H4 (cell line): ENCODE measurements at regions not wholly inside any gene's neighbourhood (a gene's known extent, or its start where the extent isn't known, plus 50 kb on each side); places are given as distances from the start of the nearest gene placed in this dataset.

Experiments used
- DNase-seq: peaks from one replicate; pipeline ENCODE4 v3.0.0-alpha.2; 2015; ENCODE audit warnings: low spot score

- DNase-seq: no peak
Observed at GRCh38 chr6:25038300-25038699, 102.5 kb upstream of the RIPOR2 start.

GRCh38 chr6:25038999-25039398 is 103.2 kb upstream of the RIPOR2 start:
- DNase-seq: no peak

GRCh38 chr6:25041485-25042035 is 105.8 kb upstream of the RIPOR2 start:
- DNase-seq: no peak

DNA sequence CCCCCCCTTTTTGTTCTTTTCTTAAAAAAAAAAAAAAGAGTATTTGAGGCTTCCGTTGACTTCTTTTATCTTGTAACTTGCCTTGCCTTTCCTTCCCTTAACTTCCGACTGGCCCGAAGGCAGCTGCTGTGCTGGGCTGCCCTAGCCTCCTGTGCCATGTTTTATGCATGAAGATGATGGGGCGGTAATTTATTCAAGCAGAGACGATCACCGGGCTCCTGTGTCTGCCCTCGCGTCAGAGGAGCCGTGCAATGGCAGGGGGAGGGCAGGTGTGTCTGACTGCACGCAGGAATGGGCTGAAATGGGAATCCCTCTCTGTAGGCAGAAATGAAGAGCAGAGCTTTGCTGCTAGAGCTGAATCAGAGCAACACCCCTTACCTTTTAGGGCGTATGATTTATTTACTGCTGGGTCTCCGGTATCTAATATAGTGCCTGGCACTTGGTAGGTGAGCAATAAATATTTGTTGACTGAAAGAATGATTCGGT is 106.3 kb upstream of the RIPOR2 start:
- DNase-seq: no peak

GRCh38 chr6:25042536-25042935 is 106.8 kb upstream of the RIPOR2 start:
- DNase-seq: no peak

DNA sequence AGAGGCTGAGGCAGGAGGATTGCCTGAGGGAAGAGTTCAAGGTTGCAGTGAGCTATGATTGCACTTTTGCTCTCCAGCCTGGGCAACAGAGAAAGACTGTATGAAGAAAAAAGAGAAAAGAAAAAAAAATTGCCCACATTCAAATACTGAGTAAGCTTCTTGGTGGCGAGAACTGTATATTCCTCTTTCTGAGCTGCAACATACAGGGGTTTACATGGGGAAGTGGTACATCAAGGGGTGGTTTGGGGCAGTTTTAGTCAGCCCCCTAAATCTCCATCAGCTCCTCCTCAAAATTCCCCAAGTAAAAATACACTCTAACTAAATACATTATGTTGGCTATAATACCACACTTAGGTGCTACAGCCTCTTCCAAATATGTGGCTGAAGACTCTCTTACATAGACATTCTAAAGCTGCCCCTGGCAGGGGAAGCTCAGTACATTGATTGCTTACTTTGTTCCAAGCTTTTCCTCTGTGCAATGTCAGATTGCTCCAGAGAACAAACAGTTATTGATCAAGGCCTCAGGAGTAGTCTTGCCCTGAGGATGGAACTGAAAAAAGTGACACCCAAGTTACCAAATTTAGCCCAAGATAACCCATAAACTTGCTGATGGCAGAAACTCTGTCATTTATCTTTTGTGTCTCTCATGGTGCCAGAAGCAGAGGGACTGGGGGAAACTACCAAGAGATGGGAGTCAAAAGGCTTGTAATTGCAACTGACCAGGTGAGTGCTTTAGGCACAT is 107.4 kb upstream of the RIPOR2 start:
- DNase-seq: no peak

DNA sequence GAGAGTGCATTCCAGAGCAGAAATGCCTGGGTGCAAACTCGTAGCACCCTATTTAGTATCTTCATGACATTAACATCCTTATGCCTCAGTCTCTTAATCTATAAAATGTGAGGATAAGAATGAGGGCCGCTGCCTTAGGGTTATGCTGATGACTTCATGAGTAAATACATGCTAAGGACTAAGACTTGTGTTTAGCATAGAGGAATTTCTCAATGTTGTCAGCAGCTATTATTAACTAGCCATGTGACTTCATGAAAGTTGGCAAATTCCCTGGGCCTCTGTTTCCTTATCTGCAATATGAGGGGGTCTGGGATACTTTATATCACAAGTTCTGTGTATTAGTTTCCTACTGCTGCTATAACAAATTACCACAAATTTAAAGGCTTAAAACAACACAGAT is 108.1 kb upstream of the RIPOR2 start:
- no peak for DNase-seq

- no peak for DNase-seq
Observed at GRCh38 chr6:25046942-25047341, 111.2 kb upstream of the RIPOR2 start.

DNA sequence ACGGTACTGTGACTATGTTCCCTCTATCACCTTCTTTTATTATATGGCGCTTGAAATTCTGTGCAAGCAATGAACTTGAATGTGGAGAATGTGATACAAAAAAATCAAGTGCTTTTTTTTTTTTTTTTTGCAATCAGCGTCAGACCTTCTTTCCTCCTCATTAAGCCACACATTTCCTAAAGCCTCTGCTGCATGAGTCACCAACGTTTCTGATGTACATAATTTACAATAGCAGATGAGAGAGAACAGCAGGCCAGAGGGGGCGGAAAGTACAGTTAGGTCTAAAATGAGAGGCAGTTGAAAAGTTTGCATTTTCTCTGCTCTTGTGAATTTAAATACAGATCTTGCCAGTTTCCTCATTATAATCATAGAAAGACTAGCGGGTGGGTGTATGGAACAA is 114.6 kb upstream of the RIPOR2 start:
- peak; percentile 76 for DNase-seq

GRCh38 chr6:25051083-25051482 is 115.3 kb upstream of the RIPOR2 start:
- no peak for DNase-seq

DNA sequence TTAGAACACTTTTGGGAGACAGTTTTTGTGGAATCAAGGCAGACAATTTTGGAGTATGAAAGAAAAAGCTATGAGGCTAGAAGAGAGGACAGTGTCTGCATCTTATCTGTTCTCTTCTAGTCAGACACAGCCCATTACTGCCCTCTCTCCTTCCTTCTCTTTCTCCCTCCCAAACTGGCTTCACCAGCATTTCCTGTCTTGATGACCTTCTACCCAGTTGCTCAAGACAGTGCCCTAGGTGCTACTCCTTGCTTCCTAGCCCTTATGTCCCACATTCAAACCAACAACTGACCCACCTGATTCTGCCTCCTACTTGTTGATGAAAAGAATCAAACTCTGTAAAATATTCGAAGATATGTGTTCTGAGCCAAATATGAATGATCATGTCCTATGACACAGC is 116.4 kb upstream of the RIPOR2 start:
- DNase-seq: no peak

GRCh38 chr6:25053875-25054371 is 118.2 kb upstream of the RIPOR2 start:
- DNase-seq: peak; percentile 12

DNA sequence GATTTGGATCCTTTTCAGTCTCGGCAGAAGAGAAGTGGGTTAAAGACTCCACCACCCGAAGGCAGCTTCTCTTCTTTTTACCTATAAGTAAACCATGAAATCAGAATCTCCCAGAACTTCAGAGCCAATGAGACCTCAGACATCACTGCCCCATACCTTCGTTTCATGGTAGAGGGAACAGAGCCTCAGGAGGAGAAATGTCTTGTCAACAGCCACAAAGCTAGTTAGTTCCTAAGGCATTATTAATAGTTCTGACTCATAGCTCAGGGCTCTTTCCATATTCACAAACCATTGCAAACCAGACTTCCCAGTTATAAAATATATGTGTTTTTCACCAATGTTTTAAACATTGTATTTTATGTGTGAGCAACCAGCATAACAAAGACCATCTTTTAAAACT is 118.7 kb upstream of the RIPOR2 start:
- no peak for DNase-seq

GRCh38 chr6:25056130-25056529 is 120.4 kb upstream of the RIPOR2 start:
- no peak for DNase-seq

GRCh38 chr6:25057111-25057905 is 121.5 kb upstream of the RIPOR2 start:
- DNase-seq: no peak

DNA sequence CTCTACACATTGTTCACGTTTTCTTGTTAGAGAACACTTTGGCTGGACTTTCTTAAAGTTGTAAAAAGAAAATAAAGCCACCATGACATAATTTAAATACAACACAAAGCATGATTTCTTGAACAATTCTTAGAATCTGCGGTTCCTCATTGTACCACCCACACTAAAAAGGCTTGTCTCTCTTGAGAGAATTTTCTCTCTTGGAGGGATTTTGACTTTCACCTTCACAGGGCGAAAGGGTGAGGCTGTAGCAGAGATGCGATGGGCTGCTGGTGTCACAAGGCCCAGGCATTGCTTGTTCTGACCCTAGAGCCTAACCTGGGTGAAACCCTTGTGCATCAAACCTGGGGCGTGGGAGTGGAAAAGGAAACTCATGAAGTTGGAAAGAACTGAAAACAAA is 122.7 kb upstream of the RIPOR2 start:
- DNase-seq: no peak

- DNase-seq: no peak
Observed at GRCh38 chr6:25058941-25059340, 123.2 kb upstream of the RIPOR2 start.

DNA sequence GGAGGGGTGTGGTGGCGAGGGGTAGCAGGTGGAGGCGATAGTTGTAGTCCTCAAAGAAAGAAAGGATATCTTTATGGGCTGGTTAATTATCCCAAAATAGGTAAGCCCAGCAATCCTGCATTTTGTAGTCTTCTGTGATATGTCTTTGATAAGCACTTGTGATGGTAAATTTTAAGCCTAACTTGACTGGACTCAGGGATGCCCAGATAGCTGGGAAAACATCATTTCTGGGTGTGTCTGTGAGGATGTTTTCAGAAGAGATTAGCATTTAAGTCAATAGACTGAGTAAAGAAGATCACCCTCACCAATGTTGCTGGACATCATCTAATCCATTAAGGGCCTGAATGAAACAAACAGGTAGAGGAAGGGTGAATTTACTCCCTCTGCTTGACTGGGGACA is 124.8 kb upstream of the RIPOR2 start:
- DNase-seq: no peak

- no peak for DNase-seq
Observed at GRCh38 chr6:25061289-25061936, 125.7 kb upstream of the RIPOR2 start.

GRCh38 chr6:25062070-25062811 is 126.5 kb upstream of the RIPOR2 start:
- no peak for DNase-seq

- no peak for DNase-seq
Observed at GRCh38 chr6:25064006-25064405, 128.2 kb upstream of the RIPOR2 start.
